ENCODE measurements at regions not wholly inside any gene's neighbourhood (a gene's known extent, or its start where the extent isn't known, plus 50 kb on each side); places are given as distances from the start of the nearest gene placed in this dataset.

DNA sequence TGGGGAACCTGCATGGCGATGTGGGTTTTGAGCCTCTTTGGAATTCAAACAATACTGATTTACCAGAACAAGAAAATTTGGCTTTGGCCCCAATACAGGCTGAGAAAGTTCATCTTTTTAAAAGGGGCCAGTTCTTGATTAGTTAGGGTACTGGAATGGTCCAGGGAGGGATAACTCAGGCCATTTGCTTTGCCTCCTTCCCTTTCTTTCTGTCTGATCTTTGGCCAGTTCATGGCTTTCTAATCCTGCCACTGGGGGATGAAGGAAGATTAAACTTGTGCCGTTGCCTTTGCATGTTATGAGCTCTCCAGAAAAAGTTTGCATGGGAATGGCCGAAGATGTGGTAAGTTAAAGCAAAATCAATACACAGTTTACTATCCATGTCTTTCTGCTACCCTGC, 78.4 kb downstream of the ADAMTS15 start:
- DNase-seq (ENCODE audit: low read depth) = no peak
- no peak overlapping the region for H3K4me3 ChIP-seq (ENCODE audit: low read depth, low read length)
- in situ Hi-C loops (cut with HindIII; ENCODE audit: low sequenced_read_pairs) = no loop called here
- TF ChIP-seq, protein P1, sequence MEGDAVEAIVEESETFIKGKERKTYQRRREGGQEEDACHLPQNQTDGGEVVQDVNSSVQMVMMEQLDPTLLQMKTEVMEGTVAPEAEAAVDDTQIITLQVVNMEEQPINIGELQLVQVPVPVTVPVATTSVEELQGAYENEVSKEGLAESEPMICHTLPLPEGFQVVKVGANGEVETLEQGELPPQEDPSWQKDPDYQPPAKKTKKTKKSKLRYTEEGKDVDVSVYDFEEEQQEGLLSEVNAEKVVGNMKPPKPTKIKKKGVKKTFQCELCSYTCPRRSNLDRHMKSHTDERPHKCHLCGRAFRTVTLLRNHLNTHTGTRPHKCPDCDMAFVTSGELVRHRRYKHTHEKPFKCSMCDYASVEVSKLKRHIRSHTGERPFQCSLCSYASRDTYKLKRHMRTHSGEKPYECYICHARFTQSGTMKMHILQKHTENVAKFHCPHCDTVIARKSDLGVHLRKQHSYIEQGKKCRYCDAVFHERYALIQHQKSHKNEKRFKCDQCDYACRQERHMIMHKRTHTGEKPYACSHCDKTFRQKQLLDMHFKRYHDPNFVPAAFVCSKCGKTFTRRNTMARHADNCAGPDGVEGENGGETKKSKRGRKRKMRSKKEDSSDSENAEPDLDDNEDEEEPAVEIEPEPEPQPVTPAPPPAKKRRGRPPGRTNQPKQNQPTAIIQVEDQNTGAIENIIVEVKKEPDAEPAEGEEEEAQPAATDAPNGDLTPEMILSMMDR (IDR thresholded peaks at IDR 0.05; ENCODE audit: low read depth, low read length, missing control alignments) = no peak

DNA sequence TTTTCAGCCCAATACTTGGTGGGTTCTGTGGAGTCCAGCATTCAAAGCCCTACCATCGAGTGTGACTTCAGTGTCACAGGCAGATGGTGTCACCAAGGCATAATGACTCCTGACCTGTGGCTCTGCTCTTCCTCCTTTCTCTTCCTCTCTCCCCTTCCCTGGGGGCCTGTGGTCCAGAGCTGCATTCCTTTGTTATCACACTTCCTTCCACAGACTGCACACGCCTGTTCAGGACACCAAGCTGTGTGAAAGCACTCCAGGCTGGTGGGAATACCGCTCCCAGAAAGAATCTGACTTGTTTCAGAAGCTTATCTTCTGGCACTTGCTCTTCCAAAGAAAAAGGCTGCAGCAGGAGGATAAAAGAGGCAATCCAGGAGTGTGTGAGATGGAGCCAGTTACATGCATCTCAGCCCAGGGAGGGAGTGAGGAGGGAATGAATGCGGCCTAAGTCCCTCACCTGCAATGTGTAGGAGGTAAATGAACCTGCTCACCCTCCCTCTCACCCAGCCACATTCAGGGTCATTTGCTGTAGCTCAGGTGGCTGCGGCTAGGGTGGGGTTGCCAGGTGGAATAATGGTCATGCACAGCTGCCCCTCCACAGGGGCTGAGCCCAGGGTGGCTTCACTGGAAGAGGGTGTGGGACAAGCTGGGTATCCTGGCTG, 79.3 kb downstream of the ADAMTS15 start:
- in situ Hi-C loops (cut with HindIII; ENCODE audit: low sequenced_read_pairs) = no loop called here
- no peak for DNase-seq (ENCODE audit: low read depth)
- TF ChIP-seq, protein P1 (IDR thresholded peaks at IDR 0.05; ENCODE audit: low read depth, low read length, missing control alignments) = no peak
- H3K4me3 ChIP-seq (ENCODE audit: low read depth, low read length) = no peak overlapping the region

DNA sequence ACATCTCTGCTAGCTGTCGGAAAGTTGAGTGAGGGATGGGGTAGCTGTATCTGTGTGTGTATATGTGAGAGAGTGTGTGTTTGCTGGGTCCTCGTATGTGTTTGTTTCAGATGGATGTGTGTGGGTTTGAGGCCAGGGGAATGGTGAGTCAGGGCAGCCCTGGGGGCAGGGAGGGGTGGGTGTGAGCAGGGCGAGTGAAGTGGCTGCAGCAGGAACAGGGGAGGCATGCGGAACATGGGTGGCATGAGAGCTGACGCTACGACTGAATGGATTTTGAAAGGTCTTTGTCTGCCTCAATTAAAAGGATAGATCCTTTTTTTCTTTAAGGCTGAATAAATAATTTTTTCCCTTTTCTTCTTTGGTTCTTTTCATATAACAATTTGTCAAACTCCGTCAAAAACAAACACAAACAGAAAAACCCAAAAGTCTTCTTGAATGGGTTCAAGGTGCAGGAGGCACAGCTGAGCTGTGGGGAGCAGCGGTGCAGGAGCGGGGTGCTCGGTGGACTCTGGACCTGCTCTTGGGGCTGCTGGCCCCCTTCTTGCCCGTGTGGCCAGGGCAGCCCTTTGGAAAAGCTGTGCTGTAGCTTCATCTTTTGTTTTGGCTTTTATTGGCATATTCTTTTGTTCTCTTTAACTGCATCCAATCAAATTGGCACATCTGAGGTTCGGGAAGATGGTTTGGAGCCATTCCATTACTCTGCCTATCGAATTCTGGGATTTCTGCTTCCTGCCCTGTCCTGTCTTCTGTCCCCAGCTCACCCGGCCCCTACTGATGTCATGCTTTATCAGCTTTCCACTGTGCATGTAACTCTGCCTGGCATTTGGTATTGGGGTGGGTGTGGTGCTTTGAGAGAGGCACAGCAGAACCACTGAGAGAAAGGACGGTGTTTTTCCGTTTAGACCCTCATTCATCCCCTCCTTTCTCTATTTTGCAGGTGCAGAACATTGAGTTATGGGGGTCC, 80.1 kb downstream of the ADAMTS15 start:
- TF ChIP-seq, protein P1 (IDR thresholded peaks at IDR 0.05; ENCODE audit: low read depth, low read length, missing control alignments) = no peak
- in situ Hi-C loops (cut with HindIII; ENCODE audit: low sequenced_read_pairs) = no loop called here
- no peak overlapping the region for H3K4me3 ChIP-seq (ENCODE audit: low read depth, low read length)
- no peak for DNase-seq (ENCODE audit: low read depth)

DNA sequence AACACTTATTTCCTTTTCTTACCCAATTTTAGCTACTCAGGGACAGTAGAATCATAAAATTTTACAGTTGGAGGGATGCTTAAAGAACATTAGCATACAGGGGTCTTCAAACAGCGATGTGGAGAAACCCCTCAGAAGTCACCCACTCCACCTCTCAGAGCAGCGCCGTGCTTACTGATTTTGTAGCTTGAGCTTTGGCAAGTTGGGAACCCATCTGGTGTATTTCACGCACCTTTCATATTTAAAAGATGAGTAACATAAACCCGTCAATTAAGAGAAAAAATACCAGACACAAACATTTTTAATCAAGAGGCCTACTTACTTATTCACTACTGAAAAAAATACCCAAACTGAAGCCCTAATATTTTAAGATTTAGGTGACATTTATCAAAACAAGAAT, 80.9 kb downstream of the ADAMTS15 start:
- no peak for DNase-seq (ENCODE audit: low read depth)
- no peak overlapping the region for H3K4me3 ChIP-seq (ENCODE audit: low read depth, low read length)
- in situ Hi-C loops (cut with HindIII; ENCODE audit: low sequenced_read_pairs) = no loop called here
- TF ChIP-seq, protein P1 (IDR thresholded peaks at IDR 0.05; ENCODE audit: low read depth, low read length, missing control alignments) = no peak

DNA sequence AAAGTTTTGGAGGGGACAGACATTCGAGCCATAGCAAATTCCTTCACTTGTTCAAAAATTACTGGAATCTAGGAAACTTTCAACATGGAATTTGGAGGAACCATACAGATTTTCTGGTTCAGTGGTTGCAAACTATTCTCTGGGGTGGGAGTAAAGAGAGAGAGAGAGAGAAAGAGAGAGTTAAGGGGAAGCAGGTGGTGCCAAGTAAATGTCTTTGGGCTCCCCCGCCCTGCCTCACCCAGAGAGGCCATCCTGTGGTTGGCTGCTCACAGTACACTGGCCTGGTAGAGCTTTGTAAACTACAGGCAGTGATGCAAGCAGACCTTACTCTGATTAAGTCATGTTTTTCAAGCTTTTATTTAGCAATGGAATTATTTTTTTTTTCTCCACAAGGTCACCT, 82.6 kb downstream of the ADAMTS15 start:
- in situ Hi-C loops (cut with HindIII; ENCODE audit: low sequenced_read_pairs) = no loop called here
- TF ChIP-seq, protein P1 (IDR thresholded peaks at IDR 0.05; ENCODE audit: low read depth, low read length, missing control alignments) = peak; percentile 36
- no peak overlapping the region for H3K4me3 ChIP-seq (ENCODE audit: low read depth, low read length)
- DNase-seq (ENCODE audit: low read depth) = peak; percentile 84

DNA sequence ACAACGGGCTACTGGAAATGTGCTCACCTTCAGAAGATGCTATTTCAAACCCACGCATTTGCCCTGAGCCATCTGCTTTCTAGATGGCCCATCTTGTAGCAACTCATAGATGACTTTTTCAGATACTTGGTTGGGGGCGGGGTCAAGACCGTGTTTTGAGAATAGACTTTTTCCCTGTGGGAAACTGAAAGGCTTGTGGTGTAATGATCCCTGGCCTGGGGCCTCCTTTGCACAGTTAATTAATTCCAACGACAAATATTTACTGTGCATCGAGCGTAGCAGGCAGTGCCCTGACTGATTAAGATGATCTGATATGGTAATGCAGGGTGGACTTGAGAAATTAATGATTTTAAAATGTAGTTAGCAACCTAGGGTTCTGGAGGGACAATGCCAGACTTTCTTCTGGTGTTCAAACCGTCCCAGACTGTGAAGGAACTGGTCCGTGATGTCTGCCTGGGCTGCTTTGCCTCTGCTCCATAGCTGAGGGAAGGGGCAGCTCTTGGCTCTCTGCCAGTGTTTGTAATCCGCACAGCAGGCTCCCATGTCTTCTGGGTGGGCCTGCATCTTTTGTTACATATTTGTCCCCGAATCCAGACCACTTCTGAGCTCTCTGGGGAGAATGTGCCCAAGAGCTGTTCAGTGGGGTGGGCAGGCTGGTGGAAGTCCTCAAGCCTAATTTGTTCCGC, 84.8 kb downstream of the ADAMTS15 start:
- no peak overlapping the region for H3K4me3 ChIP-seq (ENCODE audit: low read depth, low read length)
- no peak for DNase-seq (ENCODE audit: low read depth)
- in situ Hi-C loops (cut with HindIII; ENCODE audit: low sequenced_read_pairs) = no loop called here
- TF ChIP-seq, protein P1 (IDR thresholded peaks at IDR 0.05; ENCODE audit: low read depth, low read length, missing control alignments) = no peak

All from astrocyte of the cerebellum (primary cell).